DND-41 (cell line): ENCODE measurements at regions not wholly inside any gene's neighbourhood (a gene's known extent, or its start where the extent isn't known, plus 50 kb on each side); places are given as distances from the start of the nearest gene placed in this dataset.

Experiments used
- EZH2 ChIP-seq: IDR thresholded peaks from 3 replicates; pipeline ENCODE4 v1.6.1; 2012; ENCODE audit warnings: borderline replicate concordance, low read depth, mild to moderate bottlenecking, moderate library complexity, low read length, inconsistent platforms; ENCODE audit not compliant: severe bottlenecking
- TF ChIP-seq, protein P1 (sequence below): IDR thresholded peaks from 2 replicates; pipeline ENCODE4 v1.5.1; 2012; ENCODE audit warnings: borderline replicate concordance, low read length, moderate library complexity, mild to moderate bottlenecking; ENCODE audit not compliant: poor library complexity, severe bottlenecking; ENCODE audit errors: extremely low read depth

- TF ChIP-seq, protein P1, sequence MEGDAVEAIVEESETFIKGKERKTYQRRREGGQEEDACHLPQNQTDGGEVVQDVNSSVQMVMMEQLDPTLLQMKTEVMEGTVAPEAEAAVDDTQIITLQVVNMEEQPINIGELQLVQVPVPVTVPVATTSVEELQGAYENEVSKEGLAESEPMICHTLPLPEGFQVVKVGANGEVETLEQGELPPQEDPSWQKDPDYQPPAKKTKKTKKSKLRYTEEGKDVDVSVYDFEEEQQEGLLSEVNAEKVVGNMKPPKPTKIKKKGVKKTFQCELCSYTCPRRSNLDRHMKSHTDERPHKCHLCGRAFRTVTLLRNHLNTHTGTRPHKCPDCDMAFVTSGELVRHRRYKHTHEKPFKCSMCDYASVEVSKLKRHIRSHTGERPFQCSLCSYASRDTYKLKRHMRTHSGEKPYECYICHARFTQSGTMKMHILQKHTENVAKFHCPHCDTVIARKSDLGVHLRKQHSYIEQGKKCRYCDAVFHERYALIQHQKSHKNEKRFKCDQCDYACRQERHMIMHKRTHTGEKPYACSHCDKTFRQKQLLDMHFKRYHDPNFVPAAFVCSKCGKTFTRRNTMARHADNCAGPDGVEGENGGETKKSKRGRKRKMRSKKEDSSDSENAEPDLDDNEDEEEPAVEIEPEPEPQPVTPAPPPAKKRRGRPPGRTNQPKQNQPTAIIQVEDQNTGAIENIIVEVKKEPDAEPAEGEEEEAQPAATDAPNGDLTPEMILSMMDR: no peak
- TF ChIP-seq EZH2: no peak
Measured at GRCh38 chr7:31418928-31419327, 78.4 kb upstream of the NEUROD6 start.
